ENCODE measurements at regions not wholly inside any gene's neighbourhood (a gene's known extent, or its start where the extent isn't known, plus 50 kb on each side); places are given as distances from the start of the nearest gene placed in this dataset.

- TF ChIP-seq CTCF (IDR thresholded peaks at IDR 0.05; ENCODE audit: insufficient read depth, low read length) (no peak), POLR2AphosphoS5 (IDR thresholded peaks at IDR 0.05; ENCODE audit: low read depth) (no peak), REST (IDR thresholded peaks at IDR 0.05; ENCODE audit: insufficient replicate concordance, low read depth) (no peak), SPI1 (IDR thresholded peaks at IDR 0.05; ENCODE audit: borderline replicate concordance, low read depth) (no peak), GABPA (IDR thresholded peaks at IDR 0.05; ENCODE audit: low read depth) (no peak)
Measured at GRCh38 chr6:134584847-134585516, 267.1 kb upstream of the SGK1 start.

Data from HL-60 (cell line).